Activated CD4-positive, alpha-beta memory T cell treated with anti-CD3 and anti-CD28 coated beads, Interleukin-2, amount 10 ng/mL, durations not matched to agents 7 days and 5 days (primary cell): ENCODE measurements at regions not wholly inside any gene's neighbourhood (a gene's known extent, or its start where the extent isn't known, plus 50 kb on each side); places are given as distances from the start of the nearest gene placed in this dataset.

Experiments used
- CTCF ChIA-PET: fragments of 350-600 bp; sonication (Branson Sonifier 250); formaldehyde crosslinking; loops from one replicate; lab custom pipeline; 2021; ENCODE audit warnings: antibody characterized with exemption, inconsistent platforms; lab: Charles Lee
- POLR2A ChIA-PET: fragments of 350-600 bp; sonication (Branson Sonifier 250); formaldehyde crosslinking; loops from one replicate; lab custom pipeline; 2021; ENCODE audit warnings: antibody characterized with exemption; lab: Charles Lee
- DNase-seq: peaks from one replicate; pipeline ENCODE4 v3.0.0-alpha.2; 2020
- H3K27ac Mint-ChIP-seq: one replicate; pipeline ENCODE4 v1.8.0; 2021; ENCODE audit warnings: mild to moderate bottlenecking, mixed read lengths
- H3K27me3 Mint-ChIP-seq: one replicate; pipeline ENCODE4 v1.8.0; 2021; ENCODE audit warnings: mixed read lengths
- H3K36me3 Mint-ChIP-seq: one replicate; pipeline ENCODE4 v1.8.0; 2021; ENCODE audit warnings: low read depth, mixed read lengths
- H3K4me1 Mint-ChIP-seq: one replicate; pipeline ENCODE4 v1.8.0; 2021; ENCODE audit warnings: mixed read lengths
- H3K4me3 Mint-ChIP-seq: one replicate; pipeline ENCODE4 v1.8.0; 2021; ENCODE audit warnings: mild to moderate bottlenecking, mixed read lengths
- H3K9me3 Mint-ChIP-seq: one replicate; pipeline ENCODE4 v1.8.0; 2021; ENCODE audit warnings: mixed read lengths

DNA sequence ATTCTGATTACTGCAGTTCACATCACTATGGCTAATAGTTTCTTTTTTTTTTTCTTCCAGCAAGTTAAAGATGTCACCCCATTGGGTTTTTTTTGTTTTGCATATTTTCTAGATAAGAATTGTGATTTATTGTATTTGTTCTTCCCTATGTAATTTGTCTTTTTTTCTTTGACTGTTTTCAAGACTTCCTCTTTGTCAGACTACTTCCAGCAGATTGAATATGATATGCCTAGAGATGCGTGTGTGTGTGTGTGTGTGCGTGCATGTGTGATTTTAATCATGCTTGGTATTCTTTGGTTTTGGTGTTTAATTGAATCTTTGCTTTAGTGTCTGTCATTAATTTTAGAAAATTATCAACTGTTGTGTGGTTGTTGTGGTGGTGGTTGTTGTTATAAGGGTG lies 166.7 kb upstream of the SLC39A10 start:
- POLR2A ChIA-PET: interaction anchor here (0.8 kb wide), 1 partner anchor 69 kb away, joined by 4 read pairs; no protein-coding TSS in a partner anchor
- Mint-ChIP-seq H3K4me1 (peaks cover 35% of the 10 kb centered on the region), H3K9me3 (peaks cover 10% of the 10 kb centered on the region), H3K36me3 (peaks cover 23% of the 10 kb centered on the region), H3K27me3 (no peaks in the 10 kb centered on the region), H3K27ac (no peak overlapping the region), H3K4me3 (no peak overlapping the region)
- no peak for DNase-seq
- CTCF ChIA-PET: no interaction called here

DNA sequence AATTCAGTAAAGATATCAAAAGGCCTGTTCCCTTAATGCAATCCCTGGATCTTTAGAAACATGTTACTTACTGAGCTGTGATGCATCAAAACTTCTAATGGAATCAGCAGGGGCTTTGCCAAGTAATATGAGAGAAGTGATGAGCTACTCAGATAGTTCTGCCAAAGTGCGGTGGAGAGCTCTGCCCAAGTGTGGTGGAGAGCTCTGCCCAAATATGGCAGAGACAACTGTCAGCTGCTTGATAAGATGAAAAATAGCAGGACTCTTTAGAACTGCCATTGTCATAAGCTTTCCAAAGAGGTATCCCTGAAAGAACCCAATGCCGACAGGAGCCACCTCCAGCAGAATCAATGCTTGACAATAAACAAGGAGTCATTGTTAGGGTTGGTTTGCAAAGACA lies 167.9 kb upstream of the SLC39A10 start:
- Mint-ChIP-seq H3K9me3 (peaks cover 13% of the 10 kb centered on the region), H3K4me3 (no peak overlapping the region), H3K27ac (no peak overlapping the region), H3K27me3 (no peaks in the 10 kb centered on the region), H3K4me1 (peaks cover 35% of the 10 kb centered on the region), H3K36me3 (peaks cover 30% of the 10 kb centered on the region)
- no peak for DNase-seq
- ChIA-PET POLR2A (interaction anchor here (0.8 to 3.7 kb wide), 3 partner anchors 10 to 169 kb away, joined by 3 to 52 read pairs (median 6); partner anchors contain the start of gene SLC39A10), CTCF (interaction anchor here (1.9 kb wide), 1 partner anchor 9 kb away, joined by 9 read pairs; no protein-coding TSS in a partner anchor)

DNA sequence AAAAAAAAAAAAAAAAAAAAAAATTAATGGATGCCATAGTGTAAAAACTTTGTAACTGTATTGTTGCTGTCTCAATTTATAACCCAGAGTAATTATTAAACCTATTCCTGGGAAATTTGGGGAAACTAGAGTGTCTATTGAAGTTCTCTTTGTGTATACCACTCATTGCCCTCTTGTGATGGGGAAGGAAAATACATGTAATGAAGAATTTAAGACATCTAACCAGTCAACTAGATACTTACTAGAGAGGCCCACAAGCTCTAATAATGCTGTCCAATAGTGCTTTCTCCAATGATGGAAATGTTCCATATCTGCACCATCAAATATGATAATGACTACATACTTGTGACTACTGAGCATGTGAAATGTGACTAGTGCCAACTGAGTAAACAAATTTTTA lies 168.5 kb upstream of the SLC39A10 start:
- no peak for DNase-seq
- Mint-ChIP-seq H3K27me3 (no peaks in the 10 kb centered on the region), H3K4me3 (no peak overlapping the region), H3K36me3 (peaks cover 27% of the 10 kb centered on the region), H3K27ac (no peak overlapping the region), H3K4me1 (peaks cover 35% of the 10 kb centered on the region), H3K9me3 (peaks cover 13% of the 10 kb centered on the region)
- ChIA-PET CTCF (interaction anchor here (1.9 kb wide), 1 partner anchor 10 kb away, joined by 9 read pairs; no protein-coding TSS in a partner anchor), POLR2A (interaction anchor here (1.5 to 3.7 kb wide), 2 partner anchors 45 to 170 kb away, joined by 6 to 52 read pairs; partner anchors contain the start of gene SLC39A10)

DNA sequence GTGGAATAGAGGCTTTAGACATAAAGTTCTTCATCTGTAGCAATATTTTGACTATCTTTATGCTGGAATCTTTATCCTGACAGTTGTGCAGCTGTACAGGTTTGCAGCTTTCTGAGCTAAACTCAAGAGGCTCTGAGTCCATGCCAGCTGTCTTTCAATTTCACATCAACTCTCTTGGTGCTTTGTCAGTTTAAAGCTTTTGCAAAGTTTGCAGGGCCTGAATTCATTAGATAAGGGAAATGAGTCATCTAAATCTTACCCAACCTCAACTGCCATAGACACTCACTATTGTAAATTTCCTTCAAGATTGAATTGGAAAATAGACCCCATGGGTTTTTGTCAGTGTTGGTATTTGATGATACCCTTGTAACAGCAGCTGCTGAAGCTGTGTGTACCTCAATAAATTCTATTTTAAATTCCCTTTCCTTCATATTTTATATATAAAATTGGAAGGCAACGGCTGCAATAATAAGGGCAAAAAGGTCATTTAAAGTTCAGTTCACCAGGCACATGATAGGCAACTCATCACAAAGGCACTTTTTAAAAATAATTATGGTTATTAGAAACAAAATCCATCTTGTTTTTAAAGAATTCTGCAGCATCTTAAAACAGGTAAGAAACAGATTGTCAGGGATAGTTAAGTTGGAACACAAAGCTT lies 169.9 kb upstream of the SLC39A10 start:
- DNase-seq: peak; percentile 30
- Mint-ChIP-seq H3K27me3 (no peaks in the 10 kb centered on the region), H3K9me3 (peaks cover 12% of the 10 kb centered on the region), H3K36me3 (peaks cover 26% of the 10 kb centered on the region), H3K4me3 (peak overlapping the region; percentile 38), H3K27ac (peak overlapping the region; percentile 84), H3K4me1 (peaks cover 35% of the 10 kb centered on the region)
- ChIA-PET POLR2A (interaction anchor here (0.6 to 3.7 kb wide), 12 partner anchors 9 to 747 kb away, joined by 3 to 52 read pairs (median 5); partner anchors contain the start of gene SLC39A10), CTCF (interaction anchor here (1.2 to 3.0 kb wide), 4 partner anchors 46 to 173 kb away, joined by 5 to 15 read pairs (median 7); partner anchors contain the start of gene SLC39A10)

DNA sequence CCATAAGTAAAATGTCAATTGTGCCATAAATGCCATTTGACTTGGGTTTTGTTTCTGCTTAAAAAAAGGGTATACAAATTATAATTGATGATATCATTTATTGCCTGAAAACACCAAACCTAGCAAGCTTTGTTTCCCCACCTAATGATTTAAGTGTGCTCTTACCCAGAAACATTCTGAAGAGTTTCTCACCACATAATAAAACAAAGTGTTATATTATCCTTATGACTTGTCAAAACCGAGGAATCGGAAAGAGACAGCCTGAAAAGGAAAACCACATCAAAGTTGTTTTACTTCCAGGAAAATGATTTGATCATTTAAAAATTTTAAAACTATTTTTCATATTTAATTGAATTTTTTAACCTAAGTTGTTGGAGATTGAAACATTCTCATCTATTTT lies 170.5 kb upstream of the SLC39A10 start:
- Mint-ChIP-seq H3K4me1 (peaks cover 35% of the 10 kb centered on the region), H3K36me3 (peaks cover 26% of the 10 kb centered on the region), H3K27ac (peak overlapping the region; percentile 71), H3K27me3 (no peaks in the 10 kb centered on the region), H3K4me3 (peak overlapping the region; percentile 39), H3K9me3 (peaks cover 12% of the 10 kb centered on the region)
- no peak for DNase-seq
- POLR2A ChIA-PET: interaction anchor here (0.6 to 3.7 kb wide), 12 partner anchors 8 to 748 kb away, joined by 3 to 52 read pairs (median 4); partner anchors contain the start of gene SLC39A10
- CTCF ChIA-PET: interaction anchor here (1.2 to 3.0 kb wide), 4 partner anchors 47 to 174 kb away, joined by 5 to 15 read pairs (median 7); partner anchors contain the start of gene SLC39A10

DNA sequence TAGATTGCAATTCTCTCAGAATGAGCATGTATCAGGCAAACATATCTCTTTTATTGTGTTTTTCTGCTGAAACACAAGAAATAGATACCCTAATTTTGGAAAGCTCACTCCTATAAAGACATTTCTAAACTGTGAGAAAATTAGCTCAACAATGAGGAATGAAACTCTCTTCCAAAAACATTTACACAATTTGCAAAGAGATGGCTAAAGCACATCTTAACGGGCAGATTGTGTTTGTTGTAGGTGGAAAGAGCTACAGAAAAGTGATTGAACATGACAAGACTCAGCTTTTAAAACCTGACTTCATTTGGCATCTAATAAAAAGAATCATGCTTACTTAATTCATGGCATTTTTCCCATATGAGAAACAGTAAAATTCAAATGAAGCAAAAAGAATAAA lies 175.0 kb upstream of the SLC39A10 start:
- no peak overlapping the region for H3K4me3 Mint-ChIP-seq
- H3K27ac Mint-ChIP-seq: no peak overlapping the region
- H3K4me1 Mint-ChIP-seq: peaks cover 45% of the 10 kb centered on the region
- no peaks in the 10 kb centered on the region for H3K27me3 Mint-ChIP-seq
- DNase-seq: no peak
- peaks cover 21% of the 10 kb centered on the region for H3K9me3 Mint-ChIP-seq
- ChIA-PET POLR2A (interaction anchor here (1.5 kb wide), 1 partner anchor 175 kb away, joined by 5 read pairs; the partner anchor contains the start of gene SLC39A10), CTCF (interaction anchor here (2.0 kb wide), 1 partner anchor 178 kb away, joined by 6 read pairs; no protein-coding TSS in a partner anchor)
- peaks cover 41% of the 10 kb centered on the region for H3K36me3 Mint-ChIP-seq

DNA sequence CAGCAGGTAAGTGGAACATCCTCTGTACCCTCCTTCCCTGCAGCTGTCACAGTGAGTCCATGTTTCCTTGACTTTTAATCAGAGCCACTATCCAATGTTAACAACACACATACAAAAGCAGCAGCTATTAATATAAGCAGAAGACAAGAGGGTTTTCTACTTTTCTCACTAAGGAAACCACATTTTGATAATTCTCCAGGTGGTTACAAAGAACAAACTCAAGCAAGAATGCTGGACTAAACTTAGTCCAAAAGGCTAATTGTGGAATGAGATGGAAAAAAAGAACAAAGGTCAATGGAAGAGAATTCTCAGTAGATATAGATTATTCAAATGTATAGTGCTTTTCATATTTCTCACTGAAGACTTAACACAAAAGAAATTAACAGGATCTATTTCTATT lies 176.9 kb upstream of the SLC39A10 start:
- CTCF ChIA-PET: no interaction called here
- POLR2A ChIA-PET: no interaction called here
- Mint-ChIP-seq H3K27ac (no peak overlapping the region), H3K27me3 (no peaks in the 10 kb centered on the region), H3K4me1 (peaks cover 29% of the 10 kb centered on the region), H3K9me3 (peaks cover 24% of the 10 kb centered on the region), H3K36me3 (peaks cover 44% of the 10 kb centered on the region), H3K4me3 (no peak overlapping the region)
- no peak for DNase-seq

DNA sequence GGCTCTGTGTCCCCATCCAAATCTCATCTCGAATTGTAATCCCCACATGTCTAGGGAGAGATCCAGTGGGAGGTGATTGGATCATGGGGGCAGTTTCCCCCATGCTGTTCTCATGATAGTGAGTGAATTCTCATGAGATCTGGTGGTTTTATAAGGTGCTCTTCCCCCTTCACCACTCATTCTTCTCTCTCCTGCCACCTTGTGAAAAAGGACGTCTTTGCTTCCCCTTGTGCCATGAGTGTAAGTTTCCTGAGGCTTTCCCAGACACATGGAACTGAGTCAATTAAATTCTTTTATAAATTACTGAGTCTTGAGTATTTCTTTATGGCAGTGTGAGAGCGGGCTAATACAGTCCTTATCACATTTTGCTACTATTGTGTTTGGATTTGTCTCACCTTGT lies 177.6 kb upstream of the SLC39A10 start:
- H3K4me3 Mint-ChIP-seq: no peak overlapping the region
- peaks cover 37% of the 10 kb centered on the region for H3K36me3 Mint-ChIP-seq
- peaks cover 25% of the 10 kb centered on the region for H3K4me1 Mint-ChIP-seq
- no peak for DNase-seq
- ChIA-PET CTCF (interaction anchor here (0.9 to 2.0 kb wide), 2 partner anchors 11 to 181 kb away, joined by 3 to 6 read pairs; no protein-coding TSS in a partner anchor), POLR2A (no interaction called here)
- no peaks in the 10 kb centered on the region for H3K27me3 Mint-ChIP-seq
- H3K27ac Mint-ChIP-seq: no peak overlapping the region
- peaks cover 21% of the 10 kb centered on the region for H3K9me3 Mint-ChIP-seq

DNA sequence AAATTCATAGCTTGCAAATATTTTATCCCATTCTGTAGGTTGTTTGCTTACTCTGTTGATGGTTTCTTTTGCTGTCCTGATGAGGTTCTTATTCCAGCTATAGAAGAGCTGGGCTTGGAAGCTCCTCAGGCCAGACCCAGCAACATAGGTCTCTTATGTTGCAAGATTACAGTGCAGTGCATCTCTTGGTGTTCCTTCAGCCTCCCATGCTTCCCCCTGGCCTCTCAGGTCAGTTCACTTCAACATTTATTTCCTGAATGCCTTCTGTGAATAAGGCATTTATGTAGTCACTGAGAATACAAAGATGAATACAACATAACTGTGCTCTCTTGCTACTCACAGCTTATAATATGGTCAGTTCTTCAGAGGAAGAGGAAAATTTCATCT lies 179.0 kb upstream of the SLC39A10 start:
- Mint-ChIP-seq H3K27me3 (no peaks in the 10 kb centered on the region), H3K36me3 (peaks cover 42% of the 10 kb centered on the region), H3K4me1 (peaks cover 31% of the 10 kb centered on the region), H3K9me3 (peaks cover 21% of the 10 kb centered on the region), H3K27ac (peak overlapping the region; percentile 47), H3K4me3 (no peak overlapping the region)
- ChIA-PET CTCF (interaction anchor here (2.0 kb wide), 1 partner anchor 182 kb away, joined by 6 read pairs; no protein-coding TSS in a partner anchor), POLR2A (interaction anchor here (0.7 to 2.1 kb wide), 8 partner anchors 9 to 757 kb away, joined by 3 to 8 read pairs (median 4); partner anchors contain the start of gene SLC39A10)
- no peak for DNase-seq

DNA sequence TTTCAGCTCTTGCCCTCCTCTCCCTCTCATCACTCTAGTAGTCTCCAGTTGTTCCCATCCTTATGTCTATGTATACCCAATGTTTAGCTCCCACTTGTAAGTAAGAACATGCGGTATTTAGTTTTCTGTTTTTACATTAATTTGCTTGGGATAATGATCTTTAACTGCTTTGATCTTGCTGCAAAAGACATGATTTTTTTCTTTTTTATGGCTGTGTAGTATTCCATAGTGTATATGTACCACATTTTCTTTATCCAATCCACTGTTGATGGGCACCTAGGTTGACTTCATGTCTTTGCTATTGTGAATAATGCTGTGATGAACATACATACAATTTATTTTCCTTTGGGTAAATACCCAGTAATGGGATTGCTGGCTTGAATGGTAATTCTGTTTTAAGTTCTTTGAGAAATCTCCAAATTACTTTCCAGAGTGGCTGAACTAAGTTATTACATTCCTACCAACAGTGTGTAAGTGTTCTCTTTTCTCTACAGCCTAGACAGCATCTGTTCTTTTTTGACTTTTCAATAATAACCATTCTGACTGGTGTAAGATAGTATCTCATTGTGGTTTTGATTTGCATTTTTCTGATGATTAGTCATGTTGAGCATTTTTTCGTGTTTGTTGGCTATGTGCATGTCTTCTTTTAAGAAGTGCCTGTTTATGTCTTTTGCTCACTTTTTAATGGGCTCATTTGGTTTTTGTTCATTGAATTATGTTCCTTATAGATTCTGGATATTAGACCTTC lies 179.6 kb upstream of the SLC39A10 start:
- CTCF ChIA-PET: interaction anchor here (2.0 kb wide), 1 partner anchor 183 kb away, joined by 6 read pairs; no protein-coding TSS in a partner anchor
- Mint-ChIP-seq H3K4me1 (peaks cover 31% of the 10 kb centered on the region), H3K9me3 (peaks cover 21% of the 10 kb centered on the region), H3K27me3 (no peaks in the 10 kb centered on the region), H3K4me3 (no peak overlapping the region), H3K36me3 (peaks cover 43% of the 10 kb centered on the region), H3K27ac (peak overlapping the region; percentile 47)
- DNase-seq: no peak
- POLR2A ChIA-PET: interaction anchor here (0.7 to 2.1 kb wide), 9 partner anchors 9 to 758 kb away, joined by 3 to 8 read pairs (median 5); partner anchors contain the start of gene SLC39A10

DNA sequence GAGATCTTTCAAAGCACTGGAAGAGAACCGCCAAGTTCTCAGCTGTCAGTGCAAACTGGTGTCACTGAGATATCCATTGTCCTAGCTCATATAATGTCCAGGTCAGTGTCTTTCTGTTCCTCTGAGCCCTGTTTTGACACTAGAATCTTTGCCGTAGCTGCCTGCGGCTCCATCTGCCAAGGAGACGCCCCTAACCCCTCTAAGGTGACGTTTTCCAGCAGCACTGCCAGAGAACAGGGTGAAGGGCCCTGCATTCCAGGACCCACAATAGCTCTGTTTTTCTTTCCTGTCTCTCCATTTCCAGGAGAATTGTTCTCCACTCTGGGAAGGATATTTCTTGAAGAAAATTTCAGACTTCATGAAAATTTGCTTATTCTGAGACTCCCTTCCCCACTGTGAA lies 181.7 kb upstream of the SLC39A10 start:
- Mint-ChIP-seq H3K27me3 (no peaks in the 10 kb centered on the region), H3K4me3 (no peak overlapping the region), H3K9me3 (peaks cover 18% of the 10 kb centered on the region), H3K36me3 (peaks cover 36% of the 10 kb centered on the region), H3K27ac (no peak overlapping the region), H3K4me1 (peaks cover 31% of the 10 kb centered on the region)
- POLR2A ChIA-PET: no interaction called here
- no peak for DNase-seq
- CTCF ChIA-PET: interaction anchor here (0.6 to 1.8 kb wide), 2 partner anchors 12 to 284 kb away, joined by 4 to 5 read pairs; no protein-coding TSS in a partner anchor

DNA sequence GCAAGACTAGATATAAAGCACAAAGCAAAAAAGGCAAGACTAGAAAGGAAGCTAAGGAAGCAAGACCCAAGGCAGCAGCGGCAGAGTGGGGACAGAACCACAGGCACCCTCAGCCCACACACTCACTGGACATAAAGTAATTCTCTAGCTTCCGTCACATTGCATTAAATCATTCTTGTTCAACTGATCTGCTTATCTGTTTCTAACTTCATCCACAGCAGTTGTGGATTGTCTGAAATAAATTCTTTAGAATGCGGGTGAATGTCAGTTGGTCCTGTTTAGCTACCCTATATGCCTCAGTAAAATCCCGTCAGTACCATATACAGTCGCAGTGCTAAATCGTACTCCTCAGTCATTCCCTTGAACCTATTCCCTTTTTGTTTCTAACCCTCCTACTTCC lies 183.2 kb upstream of the SLC39A10 start:
- Mint-ChIP-seq H3K4me3 (no peak overlapping the region), H3K36me3 (peaks cover 28% of the 10 kb centered on the region)
- CTCF ChIA-PET: interaction anchor here (1.8 kb wide), 1 partner anchor 10 kb away, joined by 4 read pairs; no protein-coding TSS in a partner anchor

More for the DNA sequence above, 183.2 kb upstream of the SLC39A10 start:
- Mint-ChIP-seq H3K4me1 (peaks cover 20% of the 10 kb centered on the region), H3K27ac (no peak overlapping the region), H3K9me3 (peaks cover 18% of the 10 kb centered on the region), H3K27me3 (no peaks in the 10 kb centered on the region)
- no peak for DNase-seq
- POLR2A ChIA-PET: interaction anchor here (0.7 kb wide), 1 partner anchor 74 kb away, joined by 3 read pairs; no protein-coding TSS in a partner anchor
